ENCODE measurements at regions not wholly inside any gene's neighbourhood (a gene's known extent, or its start where the extent isn't known, plus 50 kb on each side); places are given as distances from the start of the nearest gene placed in this dataset.

GRCh38 chrX:38896724-38897298, 95.6 kb downstream of the MID1IP1 start:
- H3K4me3 ChIP-seq: no peak overlapping the region
- H3K27ac ChIP-seq: no peak overlapping the region
- H3K27me3 ChIP-seq (replicated peaks): no peaks in the 10 kb centered on the region
- DNase-seq (ENCODE audit: low read depth in 1 of 2, low spot score in 2 of 2): no peak
- no peaks in the 10 kb centered on the region for H3K9me3 ChIP-seq (replicated peaks)
- H3K4me1 ChIP-seq (replicated peaks): no peaks in the 10 kb centered on the region
- no peaks in the 10 kb centered on the region for H3K36me3 ChIP-seq

- Histone ChIP-seq H3K36me3 (no peaks in the 10 kb centered on the region), H3K27ac (no peak overlapping the region), H3K27me3 (replicated peaks) (no peaks in the 10 kb centered on the region), H3K9me3 (replicated peaks) (no peaks in the 10 kb centered on the region), H3K4me1 (replicated peaks) (no peaks in the 10 kb centered on the region), H3K4me3 (no peak overlapping the region)
- no peak for DNase-seq (ENCODE audit: low read depth in 1 of 2, low spot score in 2 of 2)
These were observed 97.0 kb downstream of the MID1IP1 start for GRCh38 chrX:38898261-38898660.

GRCh38 chrX:38899650-38900049, 98.4 kb downstream of the MID1IP1 start:
- Histone ChIP-seq H3K36me3 (no peaks in the 10 kb centered on the region), H3K27me3 (replicated peaks) (no peaks in the 10 kb centered on the region), H3K4me1 (replicated peaks) (no peaks in the 10 kb centered on the region), H3K4me3 (no peak overlapping the region), H3K27ac (no peak overlapping the region), H3K9me3 (replicated peaks) (no peaks in the 10 kb centered on the region)
- DNase-seq (ENCODE audit: low read depth in 1 of 2, low spot score in 2 of 2): no peak

GRCh38 chrX:38900719-38901118, 99.5 kb downstream of the MID1IP1 start:
- no peak overlapping the region for H3K27ac ChIP-seq
- no peak overlapping the region for H3K4me3 ChIP-seq
- DNase-seq (ENCODE audit: low read depth in 1 of 2, low spot score in 2 of 2): no peak
- H3K4me1 ChIP-seq (replicated peaks): no peaks in the 10 kb centered on the region
- no peaks in the 10 kb centered on the region for H3K9me3 ChIP-seq (replicated peaks)
- H3K27me3 ChIP-seq (replicated peaks): no peaks in the 10 kb centered on the region
- no peaks in the 10 kb centered on the region for H3K36me3 ChIP-seq

GRCh38 chrX:38902972-38903492, 101.8 kb downstream of the MID1IP1 start:
- Histone ChIP-seq H3K4me1 (replicated peaks) (no peaks in the 10 kb centered on the region), H3K36me3 (no peaks in the 10 kb centered on the region), H3K4me3 (no peak overlapping the region), H3K27me3 (replicated peaks) (no peaks in the 10 kb centered on the region), H3K9me3 (replicated peaks) (no peaks in the 10 kb centered on the region), H3K27ac (no peak overlapping the region)
- DNase-seq (ENCODE audit: low read depth in 1 of 2, low spot score in 2 of 2): no peak

- Histone ChIP-seq H3K27me3 (replicated peaks) (no peaks in the 10 kb centered on the region), H3K4me3 (no peak overlapping the region), H3K9me3 (replicated peaks) (no peaks in the 10 kb centered on the region), H3K36me3 (no peaks in the 10 kb centered on the region), H3K4me1 (replicated peaks) (no peaks in the 10 kb centered on the region), H3K27ac (no peak overlapping the region)
- DNase-seq (ENCODE audit: low read depth in 1 of 2, low spot score in 2 of 2): no peak
These were observed 115.5 kb downstream of the MID1IP1 start for GRCh38 chrX:38916801-38917200.

- no peak for DNase-seq (ENCODE audit: low read depth in 1 of 2, low spot score in 2 of 2)
- Histone ChIP-seq H3K9me3 (replicated peaks) (no peaks in the 10 kb centered on the region), H3K4me3 (no peak overlapping the region), H3K27me3 (replicated peaks) (no peaks in the 10 kb centered on the region), H3K4me1 (replicated peaks) (no peaks in the 10 kb centered on the region), H3K27ac (no peak overlapping the region), H3K36me3 (no peaks in the 10 kb centered on the region)
These were observed 116.7 kb downstream of the MID1IP1 start for GRCh38 chrX:38917954-38918353.

GRCh38 chrX:38919202-38919601, 117.9 kb downstream of the MID1IP1 start:
- no peaks in the 10 kb centered on the region for H3K4me1 ChIP-seq (replicated peaks)
- H3K9me3 ChIP-seq (replicated peaks): no peaks in the 10 kb centered on the region
- no peak overlapping the region for H3K4me3 ChIP-seq
- no peak for DNase-seq (ENCODE audit: low read depth in 1 of 2, low spot score in 2 of 2)
- H3K36me3 ChIP-seq: no peaks in the 10 kb centered on the region
- H3K27ac ChIP-seq: no peak overlapping the region
- no peaks in the 10 kb centered on the region for H3K27me3 ChIP-seq (replicated peaks)

GRCh38 chrX:38919853-38920528, 118.7 kb downstream of the MID1IP1 start:
- H3K27me3 ChIP-seq (replicated peaks): no peaks in the 10 kb centered on the region
- DNase-seq (ENCODE audit: low read depth in 1 of 2, low spot score in 2 of 2): no peak
- H3K27ac ChIP-seq: no peak overlapping the region

GRCh38 chrX:38923451-38923969, 122.3 kb downstream of the MID1IP1 start:
- H3K4me1 ChIP-seq (replicated peaks): no peaks in the 10 kb centered on the region
- H3K4me3 ChIP-seq: no peak overlapping the region
- DNase-seq (ENCODE audit: low read depth in 1 of 2, low spot score in 2 of 2): no peak
- no peak overlapping the region for H3K27ac ChIP-seq
- no peaks in the 10 kb centered on the region for H3K27me3 ChIP-seq (replicated peaks)
- no peaks in the 10 kb centered on the region for H3K9me3 ChIP-seq (replicated peaks)
- H3K36me3 ChIP-seq: no peaks in the 10 kb centered on the region

More at GRCh38 chrX:38919853-38920528, 118.7 kb downstream of the MID1IP1 start:
- Histone ChIP-seq H3K4me3 (no peak overlapping the region), H3K9me3 (replicated peaks) (no peaks in the 10 kb centered on the region), H3K36me3 (no peaks in the 10 kb centered on the region), H3K4me1 (replicated peaks) (no peaks in the 10 kb centered on the region)

GRCh38 chrX:38927592-38927991, 126.3 kb downstream of the MID1IP1 start:
- H3K27ac ChIP-seq: no peak overlapping the region
- H3K9me3 ChIP-seq (replicated peaks): no peaks in the 10 kb centered on the region
- no peaks in the 10 kb centered on the region for H3K36me3 ChIP-seq
- H3K27me3 ChIP-seq (replicated peaks): no peaks in the 10 kb centered on the region
- no peak for DNase-seq (ENCODE audit: low read depth in 1 of 2, low spot score in 2 of 2)
- H3K4me3 ChIP-seq: no peak overlapping the region
- no peaks in the 10 kb centered on the region for H3K4me1 ChIP-seq (replicated peaks)

GRCh38 chrX:38929966-38930421, 128.7 kb downstream of the MID1IP1 start:
- Histone ChIP-seq H3K27ac (no peak overlapping the region), H3K4me3 (no peak overlapping the region), H3K27me3 (replicated peaks) (no peaks in the 10 kb centered on the region), H3K36me3 (no peaks in the 10 kb centered on the region), H3K4me1 (replicated peaks) (no peaks in the 10 kb centered on the region), H3K9me3 (replicated peaks) (no peaks in the 10 kb centered on the region)
- DNase-seq (ENCODE audit: low read depth in 1 of 2, low spot score in 2 of 2): peak; percentile 6 to 37

- Histone ChIP-seq H3K27ac (no peak overlapping the region), H3K27me3 (replicated peaks) (no peaks in the 10 kb centered on the region), H3K9me3 (replicated peaks) (no peaks in the 10 kb centered on the region), H3K4me3 (no peak overlapping the region), H3K4me1 (replicated peaks) (no peaks in the 10 kb centered on the region), H3K36me3 (no peaks in the 10 kb centered on the region)
- DNase-seq (ENCODE audit: low read depth in 1 of 2, low spot score in 2 of 2): no peak
These were observed 129.2 kb downstream of the MID1IP1 start for GRCh38 chrX:38930474-38930873.

- no peak overlapping the region for H3K27ac ChIP-seq
- no peaks in the 10 kb centered on the region for H3K9me3 ChIP-seq (replicated peaks)
- no peak for DNase-seq (ENCODE audit: low read depth in 1 of 2, low spot score in 2 of 2)
- H3K36me3 ChIP-seq: no peaks in the 10 kb centered on the region
- H3K4me1 ChIP-seq (replicated peaks): no peaks in the 10 kb centered on the region
- H3K4me3 ChIP-seq: no peak overlapping the region
- no peaks in the 10 kb centered on the region for H3K27me3 ChIP-seq (replicated peaks)
These were observed 134.3 kb downstream of the MID1IP1 start for GRCh38 chrX:38935561-38935960.

Data from SJSA1 (cell line).